Kasumi-1 (cell line): ENCODE measurements at regions not wholly inside any gene's neighbourhood (a gene's known extent, or its start where the extent isn't known, plus 50 kb on each side); places are given as distances from the start of the nearest gene placed in this dataset.

ENCODE experiments used
- DNase-seq, 2 experiments: peaks; one replicate each; lab custom pipeline; 2025; lab: John Stamatoyannopoulos, UW

- no peak for DNase-seq
Observed at GRCh38 chr6:109295109-109295773, 87.0 kb downstream of the CD164 start.

GRCh38 chr6:109292983-109293586 is 89.2 kb downstream of the CD164 start:
- DNase-seq = no peak

GRCh38 chr6:109292420-109292819 is 89.8 kb downstream of the CD164 start:
- DNase-seq = no peak

- no peak for DNase-seq
Observed at GRCh38 chr6:109291902-109292301, 90.4 kb downstream of the CD164 start.

GRCh38 chr6:109290143-109290931 is 91.9 kb downstream of the CD164 start:
- no peak for DNase-seq

- no peak for DNase-seq
Observed at GRCh38 chr6:109285366-109285765, 96.9 kb downstream of the CD164 start.

GRCh38 chr6:109284675-109285074 is 97.6 kb downstream of the CD164 start:
- no peak for DNase-seq

- DNase-seq = peak in 1 of 2 experiments; percentile 26
Observed at GRCh38 chr6:109282756-109283155, 99.5 kb downstream of the CD164 start.

GRCh38 chr6:109279628-109280027 is 102.6 kb downstream of the CD164 start:
- DNase-seq = no peak

GRCh38 chr6:109271622-109272021 is 110.6 kb downstream of the CD164 start:
- DNase-seq = no peak

- DNase-seq = no peak
Observed at GRCh38 chr6:109269953-109270517, 112.2 kb downstream of the CD164 start.

GRCh38 chr6:109269057-109269456 is 113.2 kb downstream of the CD164 start:
- DNase-seq = no peak

- DNase-seq = no peak
Observed at GRCh38 chr6:109265530-109265929, 116.7 kb downstream of the CD164 start.

GRCh38 chr6:109263873-109264700 is 118.2 kb downstream of the CD164 start:
- DNase-seq = no peak

- DNase-seq = no peak
Observed at GRCh38 chr6:109262261-109262660, 120.0 kb downstream of the CD164 start.

GRCh38 chr6:109261811-109262210 is 120.5 kb downstream of the CD164 start:
- DNase-seq = no peak

GRCh38 chr6:109260701-109261100 is 121.6 kb downstream of the CD164 start:
- no peak for DNase-seq

GRCh38 chr6:109260126-109260525 is 122.1 kb downstream of the CD164 start:
- no peak for DNase-seq

GRCh38 chr6:109258129-109258528 is 124.1 kb downstream of the CD164 start:
- no peak for DNase-seq

GRCh38 chr6:109257494-109257893 is 124.8 kb downstream of the CD164 start:
- DNase-seq = no peak

- no peak for DNase-seq
Observed at GRCh38 chr6:109255946-109256640, 126.2 kb downstream of the CD164 start.
